CD4-positive, alpha-beta T cell (primary cell): ENCODE measurements at regions not wholly inside any gene's neighbourhood (a gene's known extent, or its start where the extent isn't known, plus 50 kb on each side); places are given as distances from the start of the nearest gene placed in this dataset.

Source experiments
- ATAC-seq: fragments of 200-7000 bp; cut with Tn5 transposase; one replicate; pipeline ENCODE4 v1.10.0; 2022; ENCODE audit warnings: mild to moderate bottlenecking; ENCODE audit not compliant: poor library complexity
- CTCF ChIA-PET: fragments of 350-600 bp; sonication (Branson Sonifier 250); formaldehyde crosslinking; loops from one replicate; lab custom pipeline; 2021; ENCODE audit warnings: antibody characterized with exemption, inconsistent platforms; lab: Charles Lee
- POLR2A ChIA-PET: fragments of 350-600 bp; sonication (Branson Sonifier 250); formaldehyde crosslinking; loops from one replicate; lab custom pipeline; 2021; ENCODE audit warnings: antibody characterized with exemption, inconsistent platforms; lab: Charles Lee
- DNase-seq, 14 experiments: peaks; one replicate each; pipeline ENCODE4 v3.0.0-alpha.2; 2013 to 2020; ENCODE audit warnings: mixed read lengths in 2 of 14
- H3K27ac ChIP-seq, 2 donors: one replicate each; pipeline versions ENCODE4 v1.5.1 to v1.7.0; 2013; ENCODE audit warnings: low read length in 2 of 2, low read depth in 1 of 2, mild to moderate bottlenecking in 1 of 2
- H3K27me3 ChIP-seq, 2 experiments: 1 replicate in 1 of 2; 2 replicates in 1 of 2; pipeline versions ENCODE4 v1.6.1 to v1.7.0; 2013; ENCODE audit warnings: low read length in 2 of 2, control low read depth in 1 of 2, mild to moderate bottlenecking in 1 of 2, moderate library complexity in 1 of 2; ENCODE audit not compliant: insufficient read depth in 2 of 2, control insufficient read depth in 1 of 2
- H3K36me3 ChIP-seq: one replicate; pipeline ENCODE4 v1.6.1; 2013; ENCODE audit warnings: low read length, control low read depth; ENCODE audit not compliant: insufficient read depth
- H3K4me1 ChIP-seq: one replicate; pipeline ENCODE4 v1.6.1; 2013; ENCODE audit warnings: low read length, control low read depth; ENCODE audit not compliant: insufficient read depth
- H3K4me3 ChIP-seq: one replicate; pipeline ENCODE4 v1.5.1; 2013; ENCODE audit warnings: mild to moderate bottlenecking, low read length, moderate library complexity
- H3K9me3 ChIP-seq, 2 experiments: 1 replicate in 1 of 2; 2 replicates in 1 of 2; pipeline versions ENCODE4 v1.6.1 to v1.7.0; 2013; ENCODE audit warnings: low read length in 2 of 2, mild to moderate bottlenecking in 2 of 2, control low read depth in 1 of 2, moderate library complexity in 1 of 2; ENCODE audit not compliant: control insufficient read depth in 1 of 2, insufficient read depth in 1 of 2
- H3K27ac Mint-ChIP-seq: one replicate; pipeline ENCODE4 v1.8.0; 2020; ENCODE audit warnings: mixed read lengths
- H3K27me3 Mint-ChIP-seq: one replicate; pipeline ENCODE4 v1.8.0; 2021; ENCODE audit warnings: mixed read lengths
- H3K36me3 Mint-ChIP-seq: one replicate; pipeline ENCODE4 v1.8.0; 2021; ENCODE audit warnings: low read depth, mixed read lengths
- H3K4me1 Mint-ChIP-seq: one replicate; pipeline ENCODE4 v1.8.0; 2021; ENCODE audit warnings: low read depth, mixed read lengths
- H3K4me3 Mint-ChIP-seq: one replicate; pipeline ENCODE4 v1.8.0; 2020; ENCODE audit warnings: mild to moderate bottlenecking, mixed read lengths
- H3K9me3 Mint-ChIP-seq: one replicate; pipeline ENCODE4 v1.8.0; 2020; ENCODE audit warnings: mixed read lengths
- intact Hi-C, 2 experiments: fragments of 100-400 bp; cut with DNase I in 1 of 2; cut with micrococcal nuclease in 1 of 2; formaldehyde crosslinking; loops; one replicate each; pipeline versions ENCODE4 v1.15.1 to v1.9.0; 2023 to 2025; cut with DNase I, micrococcal nuclease
- TF ChIP-seq, protein P1 (sequence below): fragments of 200-600 bp; IDR thresholded peaks from one replicate; pipeline ENCODE4 v1.8.0; 2022; ENCODE audit warnings: antibody characterized with exemption, mild to moderate bottlenecking

DNA sequence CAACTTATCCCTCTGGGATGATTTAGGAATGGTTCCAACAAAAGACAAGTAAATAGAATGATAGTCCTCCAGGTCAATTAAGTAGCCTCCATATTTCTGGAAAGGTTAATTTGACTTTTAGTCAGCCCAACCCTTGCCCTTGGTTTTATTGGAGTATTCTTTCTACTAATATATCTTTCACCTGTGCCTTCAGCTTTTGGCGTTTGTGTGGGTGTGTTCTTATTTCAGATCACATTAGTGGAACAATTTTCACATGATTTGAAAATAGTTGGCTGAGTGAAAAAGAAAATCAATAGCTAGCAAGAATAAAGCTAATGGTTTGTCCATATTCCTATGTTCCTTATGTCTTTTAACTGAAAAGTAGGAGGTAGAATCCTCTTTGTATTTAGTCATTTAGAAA, 239.6 kb upstream of the SGK1 start:
- Histone ChIP-seq H3K4me3 (no peak overlapping the region), H3K9me3 (no peaks in the 10 kb centered on the region), H3K36me3 (no peaks in the 10 kb centered on the region), H3K4me1 (no peaks in the 10 kb centered on the region), H3K27ac (no peak overlapping the region), H3K27me3 (no peaks in the 10 kb centered on the region)
- no peak for DNase-seq
- Mint-ChIP-seq H3K36me3 (no peaks in the 10 kb centered on the region), H3K27ac (no peak overlapping the region), H3K27me3 (no peaks in the 10 kb centered on the region), H3K9me3 (no peaks in the 10 kb centered on the region), H3K4me1 (no peaks in the 10 kb centered on the region), H3K4me3 (no peak overlapping the region)
- POLR2A ChIA-PET, result interaction anchor here (1.1 kb wide), 1 partner anchor 379 kb away, joined by 3 read pairs; no protein-coding TSS in a partner anchor
- intact Hi-C loops, result no loop called here
- CTCF ChIA-PET, result no interaction called here
- ATAC-seq, result no peak
- TF ChIP-seq, protein P1, sequence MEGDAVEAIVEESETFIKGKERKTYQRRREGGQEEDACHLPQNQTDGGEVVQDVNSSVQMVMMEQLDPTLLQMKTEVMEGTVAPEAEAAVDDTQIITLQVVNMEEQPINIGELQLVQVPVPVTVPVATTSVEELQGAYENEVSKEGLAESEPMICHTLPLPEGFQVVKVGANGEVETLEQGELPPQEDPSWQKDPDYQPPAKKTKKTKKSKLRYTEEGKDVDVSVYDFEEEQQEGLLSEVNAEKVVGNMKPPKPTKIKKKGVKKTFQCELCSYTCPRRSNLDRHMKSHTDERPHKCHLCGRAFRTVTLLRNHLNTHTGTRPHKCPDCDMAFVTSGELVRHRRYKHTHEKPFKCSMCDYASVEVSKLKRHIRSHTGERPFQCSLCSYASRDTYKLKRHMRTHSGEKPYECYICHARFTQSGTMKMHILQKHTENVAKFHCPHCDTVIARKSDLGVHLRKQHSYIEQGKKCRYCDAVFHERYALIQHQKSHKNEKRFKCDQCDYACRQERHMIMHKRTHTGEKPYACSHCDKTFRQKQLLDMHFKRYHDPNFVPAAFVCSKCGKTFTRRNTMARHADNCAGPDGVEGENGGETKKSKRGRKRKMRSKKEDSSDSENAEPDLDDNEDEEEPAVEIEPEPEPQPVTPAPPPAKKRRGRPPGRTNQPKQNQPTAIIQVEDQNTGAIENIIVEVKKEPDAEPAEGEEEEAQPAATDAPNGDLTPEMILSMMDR, result no peak

DNA sequence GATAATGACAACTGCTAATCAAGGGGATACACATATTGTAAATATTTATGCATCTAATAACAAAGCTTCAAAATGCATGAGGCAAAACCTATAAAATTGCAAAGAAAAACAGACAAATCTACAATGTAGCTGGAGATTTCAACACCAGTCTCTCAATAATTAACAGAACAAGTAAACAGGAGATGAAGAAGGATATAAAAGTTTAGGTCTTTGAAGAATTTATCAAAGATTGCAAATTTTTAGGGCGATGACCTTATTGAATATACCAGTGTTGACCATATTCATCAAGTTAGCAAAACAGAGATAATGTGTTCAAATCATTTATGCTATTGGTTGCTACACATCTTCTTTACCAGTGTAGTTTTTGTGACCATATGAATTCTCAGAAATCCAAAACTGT, 237.8 kb upstream of the SGK1 start:
- no peaks in the 10 kb centered on the region for H3K36me3 Mint-ChIP-seq
- ChIA-PET POLR2A (no interaction called here), CTCF (no interaction called here)
- ATAC-seq (no peak), DNase-seq (no peak)
- H3K27me3 Mint-ChIP-seq, result no peaks in the 10 kb centered on the region
- H3K4me1 ChIP-seq, result no peaks in the 10 kb centered on the region
- H3K9me3 Mint-ChIP-seq, result no peaks in the 10 kb centered on the region
- no peak overlapping the region for H3K27ac Mint-ChIP-seq
- no peaks in the 10 kb centered on the region for H3K9me3 ChIP-seq
- H3K36me3 ChIP-seq, result no peaks in the 10 kb centered on the region
- no peak overlapping the region for H3K4me3 ChIP-seq
- H3K27ac ChIP-seq, result no peak overlapping the region
- no peaks in the 10 kb centered on the region for H3K4me1 Mint-ChIP-seq
- H3K4me3 Mint-ChIP-seq, result no peak overlapping the region
- intact Hi-C loops, result no loop called here
- TF ChIP-seq, protein P1, result no peak
- no peaks in the 10 kb centered on the region for H3K27me3 ChIP-seq

DNA sequence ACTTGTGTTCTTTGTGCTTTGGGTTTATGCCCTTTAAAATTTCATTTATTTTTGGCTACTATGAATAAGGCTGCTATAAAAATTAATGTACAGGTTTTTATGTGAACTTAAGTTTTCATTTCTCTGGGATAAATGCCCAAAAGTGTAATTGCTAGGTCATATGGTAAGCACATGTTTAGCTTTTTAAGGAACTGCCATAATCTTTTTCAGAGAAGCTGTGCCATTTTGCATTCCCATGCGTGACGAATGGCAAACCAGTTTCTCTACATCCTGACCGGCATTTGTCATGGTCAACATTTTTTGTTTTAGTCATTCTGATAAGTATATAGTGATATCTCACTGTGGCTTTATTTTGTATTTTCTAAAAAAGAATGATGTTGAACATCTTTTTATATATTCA, 236.0 kb upstream of the SGK1 start:
- ChIA-PET CTCF (no interaction called here), POLR2A (no interaction called here)
- Histone ChIP-seq H3K4me3 (no peak overlapping the region), H3K9me3 (no peaks in the 10 kb centered on the region), H3K36me3 (no peaks in the 10 kb centered on the region), H3K27me3 (no peaks in the 10 kb centered on the region), H3K4me1 (no peaks in the 10 kb centered on the region), H3K27ac (no peak overlapping the region)
- H3K27ac Mint-ChIP-seq, result no peak overlapping the region
- DNase-seq (no peak), ATAC-seq (no peak)
- intact Hi-C loops, result no loop called here
- H3K4me3 Mint-ChIP-seq, result no peak overlapping the region
- no peaks in the 10 kb centered on the region for H3K36me3 Mint-ChIP-seq
- no peaks in the 10 kb centered on the region for H3K9me3 Mint-ChIP-seq
- no peaks in the 10 kb centered on the region for H3K4me1 Mint-ChIP-seq
- TF ChIP-seq, protein P1, result no peak
- no peaks in the 10 kb centered on the region for H3K27me3 Mint-ChIP-seq
